Sigmoid colon (tissue), 4 donors: ENCODE measurements at regions not wholly inside any gene's neighbourhood (a gene's known extent, or its start where the extent isn't known, plus 50 kb on each side); places are given as distances from the start of the nearest gene placed in this dataset.

Source experiments
- POLR2A ChIP-seq, 2 donors: fragments of 450-650 bp; IDR thresholded peaks; one replicate each; pipeline ENCODE4 v1.6.1; 2016; ENCODE audit warnings: antibody characterized with exemption in 2 of 2, mild to moderate bottlenecking in 2 of 2, moderate library complexity in 2 of 2
- POLR2AphosphoS5 ChIP-seq, 4 donors: sonication (generic); formaldehyde crosslinking; IDR thresholded peaks; one replicate each; pipeline ENCODE4 v1.6.1; 2017; ENCODE audit warnings: antibody characterized with exemption in 4 of 4
- TF ChIP-seq, protein P1 (sequence below), 4 experiments: fragments of 450-650 bp in 3 of 4; fragments of 200-600 bp in 1 of 4; IDR thresholded peaks; one replicate each; pipeline ENCODE4 v1.5.1; 2016 to 2019; ENCODE audit warnings: antibody characterized with exemption in 4 of 4, mild to moderate bottlenecking in 3 of 4, moderate library complexity in 2 of 4

DNA sequence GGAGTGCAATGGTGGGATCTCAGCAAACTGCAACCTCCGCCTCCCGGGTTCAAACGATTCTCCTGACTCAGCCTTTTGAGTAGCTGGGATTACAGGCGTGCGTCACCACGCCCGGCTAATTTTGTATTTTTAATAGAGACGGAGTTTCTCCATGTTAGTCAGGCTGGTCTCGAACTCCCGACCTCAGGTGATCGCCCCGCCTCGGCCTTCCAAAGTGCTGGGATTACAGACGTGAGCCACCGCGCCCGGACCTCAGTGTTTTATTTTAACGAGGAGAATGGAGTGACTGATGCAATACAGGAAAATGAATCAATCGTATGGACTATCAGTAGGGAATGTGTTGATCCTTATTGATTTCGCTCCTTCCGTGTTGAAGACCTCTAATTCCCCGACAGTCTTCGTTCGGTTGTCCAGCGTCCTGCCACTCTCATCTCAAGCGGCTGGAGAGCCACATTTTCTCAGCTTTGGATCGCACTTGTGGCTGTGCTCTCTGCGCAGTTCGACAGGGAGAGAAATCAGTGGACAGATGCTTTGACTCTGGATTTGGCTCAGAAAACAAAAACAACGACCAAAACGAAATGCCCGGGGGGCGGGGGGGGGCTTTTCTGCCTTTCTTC is 166.2 kb downstream of the TRIM27 start:
- TF ChIP-seq, protein P1, sequence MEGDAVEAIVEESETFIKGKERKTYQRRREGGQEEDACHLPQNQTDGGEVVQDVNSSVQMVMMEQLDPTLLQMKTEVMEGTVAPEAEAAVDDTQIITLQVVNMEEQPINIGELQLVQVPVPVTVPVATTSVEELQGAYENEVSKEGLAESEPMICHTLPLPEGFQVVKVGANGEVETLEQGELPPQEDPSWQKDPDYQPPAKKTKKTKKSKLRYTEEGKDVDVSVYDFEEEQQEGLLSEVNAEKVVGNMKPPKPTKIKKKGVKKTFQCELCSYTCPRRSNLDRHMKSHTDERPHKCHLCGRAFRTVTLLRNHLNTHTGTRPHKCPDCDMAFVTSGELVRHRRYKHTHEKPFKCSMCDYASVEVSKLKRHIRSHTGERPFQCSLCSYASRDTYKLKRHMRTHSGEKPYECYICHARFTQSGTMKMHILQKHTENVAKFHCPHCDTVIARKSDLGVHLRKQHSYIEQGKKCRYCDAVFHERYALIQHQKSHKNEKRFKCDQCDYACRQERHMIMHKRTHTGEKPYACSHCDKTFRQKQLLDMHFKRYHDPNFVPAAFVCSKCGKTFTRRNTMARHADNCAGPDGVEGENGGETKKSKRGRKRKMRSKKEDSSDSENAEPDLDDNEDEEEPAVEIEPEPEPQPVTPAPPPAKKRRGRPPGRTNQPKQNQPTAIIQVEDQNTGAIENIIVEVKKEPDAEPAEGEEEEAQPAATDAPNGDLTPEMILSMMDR (IDR thresholded peaks at IDR 0.05): no peak
- TF ChIP-seq POLR2A (IDR thresholded peaks at IDR 0.05) (no peak), POLR2AphosphoS5 (IDR thresholded peaks at IDR 0.05) (no peak)
